ENCODE measurements at regions not wholly inside any gene's neighbourhood (a gene's known extent, or its start where the extent isn't known, plus 50 kb on each side); places are given as distances from the start of the nearest gene placed in this dataset.

DNA sequence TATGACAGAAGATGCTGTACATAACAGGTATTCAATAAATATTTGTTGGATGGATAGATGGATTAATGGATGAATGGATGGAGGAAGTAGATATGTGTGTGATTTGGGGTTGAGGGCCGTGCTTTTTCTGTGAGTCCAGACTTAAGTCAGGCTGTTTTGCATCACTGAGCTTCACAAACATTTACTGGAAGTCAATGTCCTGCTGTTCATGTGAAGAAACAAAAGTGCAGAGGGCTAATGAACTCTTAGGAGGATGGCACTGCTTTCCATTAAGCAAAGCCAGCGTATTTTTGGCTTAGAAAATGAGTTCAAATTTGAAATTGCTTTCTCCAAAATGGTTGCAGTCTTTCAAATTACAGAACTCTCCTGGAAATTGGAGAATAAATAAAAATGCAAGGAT lies 260.6 kb upstream of the SASH1 start:
- peaks cover 3% of the 10 kb centered on the region; the same call in 1 of the 2 replicates for H3K4me1 ChIP-seq (ENCODE audit: insufficient read depth, low read length)
- ChIA-PET POLR2A (ENCODE audit: unreplicated experiment) (interaction anchor here (0.6 kb wide), 1 partner anchor 1671 kb away, joined by 4 read pairs; no protein-coding TSS in a partner anchor), CTCF (no interaction called here)
- TF ChIP-seq EZH2 (IDR thresholded peaks at IDR 0.05; ENCODE audit: low read length, unreplicated experiment) (no peak), CTCF (conservative IDR thresholded peaks at IDR 0.05; ENCODE audit: low read depth, low read length) (no peak), EZH2phosphoT487 (IDR thresholded peaks at IDR 0.05; ENCODE audit: borderline replicate concordance, low read length) (no peak)
- H4K20me1 ChIP-seq (ENCODE audit: low read length): no peaks in the 10 kb centered on the region
- no TSS peak for BruUV-seq (replicated peaks)
- no peak overlapping the region for H2AFZ ChIP-seq (ENCODE audit: low read length)
- H3K79me2 ChIP-seq (ENCODE audit: low read length): no peaks in the 10 kb centered on the region
- no peak overlapping the region for H3K27ac ChIP-seq (ENCODE audit: low read length)
- no peak overlapping the region for H3K4me3 ChIP-seq (ENCODE audit: low read length)
- H3K4me2 ChIP-seq (ENCODE audit: low read length): no peak overlapping the region
- DNase-seq (no peak), ATAC-seq (no peak)
- no peaks in the 10 kb centered on the region for H3K9me3 ChIP-seq (ENCODE audit: low read length)
- H3K9ac ChIP-seq (ENCODE audit: low read length): no peak overlapping the region
- intact Hi-C loops (cut with micrococcal nuclease): no loop called here
- H3K36me3 ChIP-seq (ENCODE audit: low read depth, low read length): no peaks in the 10 kb centered on the region
- H3K27me3 ChIP-seq (ENCODE audit: low read length): no peaks in the 10 kb centered on the region
- H3F3A ChIP-seq (ENCODE audit: low read length, unreplicated experiment): no peaks in the 10 kb centered on the region
- H3K9me2 ChIP-seq (replicated peaks; ENCODE audit: low read length): no peaks in the 10 kb centered on the region

DNA sequence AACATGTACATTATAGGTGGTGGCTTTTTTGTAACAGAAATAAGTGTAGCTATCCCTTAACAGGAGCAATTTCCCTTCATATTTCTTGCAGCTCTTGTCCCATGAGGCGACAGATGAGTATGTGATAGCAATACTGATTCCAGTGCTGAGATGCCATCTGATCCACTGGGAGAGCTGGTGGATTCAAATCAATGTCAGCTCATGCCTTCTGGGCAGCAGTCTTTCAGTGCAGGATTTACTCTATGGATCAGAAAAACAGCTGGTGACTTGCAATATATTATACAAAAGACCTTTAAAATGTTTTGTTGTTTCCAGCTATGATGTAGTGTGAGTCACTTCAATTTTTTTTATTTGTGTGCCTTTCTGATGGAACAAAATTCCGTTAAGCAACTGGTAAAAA lies 259.9 kb upstream of the SASH1 start:
- H2AFZ ChIP-seq (ENCODE audit: low read length): no peak overlapping the region
- H3K27ac ChIP-seq (ENCODE audit: low read length): no peak overlapping the region
- no peak overlapping the region for H3K9ac ChIP-seq (ENCODE audit: low read length)
- ChIA-PET CTCF (no interaction called here), POLR2A (ENCODE audit: unreplicated experiment) (interaction anchor here (0.6 kb wide), 1 partner anchor 1671 kb away, joined by 4 read pairs; no protein-coding TSS in a partner anchor)
- H3F3A ChIP-seq (ENCODE audit: low read length, unreplicated experiment): no peaks in the 10 kb centered on the region
- no peaks in the 10 kb centered on the region for H3K27me3 ChIP-seq (ENCODE audit: low read length)
- no peaks in the 10 kb centered on the region for H4K20me1 ChIP-seq (ENCODE audit: low read length)
- intact Hi-C loops (cut with micrococcal nuclease): no loop called here
- no peaks in the 10 kb centered on the region for H3K9me2 ChIP-seq (replicated peaks; ENCODE audit: low read length)
- peak; percentile 2 for DNase-seq
- ATAC-seq: peak; percentile 54
- H3K9me3 ChIP-seq (ENCODE audit: low read length): no peaks in the 10 kb centered on the region
- no TSS peak for BruUV-seq (replicated peaks)
- no peaks in the 10 kb centered on the region for H3K36me3 ChIP-seq (ENCODE audit: low read depth, low read length)
- no peak overlapping the region for H3K4me3 ChIP-seq (ENCODE audit: low read length)
- H3K4me1 ChIP-seq (ENCODE audit: insufficient read depth, low read length): peaks cover 6% of the 10 kb centered on the region; the same call in 1 of the 2 replicates
- TF ChIP-seq CTCF (conservative IDR thresholded peaks at IDR 0.05; ENCODE audit: low read depth, low read length) (no peak), EZH2 (IDR thresholded peaks at IDR 0.05; ENCODE audit: low read length, unreplicated experiment) (no peak), EZH2phosphoT487 (IDR thresholded peaks at IDR 0.05; ENCODE audit: borderline replicate concordance, low read length) (no peak)
- H3K4me2 ChIP-seq (ENCODE audit: low read length): no peak overlapping the region
- no peaks in the 10 kb centered on the region for H3K79me2 ChIP-seq (ENCODE audit: low read length)

DNA sequence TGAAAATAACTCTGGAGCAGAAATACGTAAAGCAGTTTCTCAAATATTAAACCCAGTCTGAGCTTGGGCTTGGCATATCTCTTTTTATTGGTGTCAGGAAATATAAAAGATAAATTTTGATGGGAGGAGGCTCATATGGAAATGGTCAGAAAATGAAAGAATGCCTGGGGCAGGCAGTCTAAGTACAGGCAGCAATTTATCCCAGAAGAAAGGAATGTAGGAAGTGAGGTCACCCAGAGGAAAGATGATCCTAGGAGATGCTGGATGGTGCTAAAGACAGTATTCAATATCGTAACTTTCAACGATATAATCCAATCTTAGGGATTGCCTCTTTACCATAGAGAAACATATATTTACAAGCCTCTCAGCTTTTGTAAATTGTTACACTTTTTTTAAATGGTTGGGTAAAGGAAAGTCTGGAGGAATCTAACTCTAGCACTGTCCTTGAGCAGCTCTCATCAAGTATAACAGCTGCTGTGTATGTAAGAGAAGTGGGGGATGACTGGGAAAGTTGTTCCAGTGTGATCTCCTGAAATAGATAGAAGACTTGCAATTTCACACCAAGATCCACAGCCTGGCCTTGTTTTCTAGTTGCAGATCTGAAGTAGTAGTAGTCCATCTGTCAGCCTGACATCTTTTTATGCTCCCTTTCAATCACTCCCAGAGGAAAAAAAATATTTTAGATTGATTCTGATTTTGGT lies 256.9 kb upstream of the SASH1 start:
- Histone ChIP-seq H4K20me1 (ENCODE audit: low read length) (no peaks in the 10 kb centered on the region), H3K27ac (ENCODE audit: low read length) (no peak overlapping the region), H3K27me3 (ENCODE audit: low read length) (no peaks in the 10 kb centered on the region), H3F3A (ENCODE audit: low read length, unreplicated experiment) (no peaks in the 10 kb centered on the region), H3K9me3 (ENCODE audit: low read length) (no peaks in the 10 kb centered on the region), H3K9ac (ENCODE audit: low read length) (no peak overlapping the region), H3K9me2 (replicated peaks; ENCODE audit: low read length) (no peaks in the 10 kb centered on the region), H2AFZ (ENCODE audit: low read length) (no peak overlapping the region), H3K4me2 (ENCODE audit: low read length) (no peak overlapping the region), H3K36me3 (ENCODE audit: low read depth, low read length) (no peaks in the 10 kb centered on the region), H3K4me1 (ENCODE audit: insufficient read depth, low read length) (peaks cover 6% of the 10 kb centered on the region; the same call in 1 of the 2 replicates), H3K79me2 (ENCODE audit: low read length) (no peaks in the 10 kb centered on the region), H3K4me3 (ENCODE audit: low read length) (no peak overlapping the region)
- ChIA-PET CTCF (no interaction called here), POLR2A (ENCODE audit: unreplicated experiment) (no interaction called here)
- BruUV-seq (replicated peaks): no TSS peak
- ATAC-seq: no peak
- intact Hi-C loops (cut with micrococcal nuclease): loop anchor here (5.0 kb wide), 2 partner anchors 47 to 113 kb away; no protein-coding TSS in a partner anchor
- no peak for DNase-seq
- TF ChIP-seq EZH2 (IDR thresholded peaks at IDR 0.05; ENCODE audit: low read length, unreplicated experiment) (no peak), CTCF (conservative IDR thresholded peaks at IDR 0.05; ENCODE audit: low read depth, low read length) (no peak), EZH2phosphoT487 (IDR thresholded peaks at IDR 0.05; ENCODE audit: borderline replicate concordance, low read length) (no peak)

Measured in PC-3 (cell line).